GM06990 (cell line): ENCODE measurements at regions not wholly inside any gene's neighbourhood (a gene's known extent, or its start where the extent isn't known, plus 50 kb on each side); places are given as distances from the start of the nearest gene placed in this dataset.

Experiments
- DNase-seq: peaks from one replicate; pipeline ENCODE4 v3.0.0-alpha.2; 2011; ENCODE audit not compliant: insufficient read length; ENCODE audit errors: extremely low read depth
- H3K27me3 ChIP-seq: replicated peaks from 2 replicates; pipeline ENCODE4 v1.6.0; 2011; ENCODE audit warnings: low read length; ENCODE audit not compliant: control insufficient read depth, insufficient read depth
- H3K36me3 ChIP-seq: 2 replicates; pipeline ENCODE4 v1.5.1; 2011; ENCODE audit warnings: low read length; ENCODE audit not compliant: control insufficient read depth, insufficient read depth
- H3K4me3 ChIP-seq: replicated peaks from 2 replicates; pipeline ENCODE4 v1.5.1; 2011; ENCODE audit warnings: low read depth, mild to moderate bottlenecking, control low read depth, low read length
- CTCF ChIP-seq: IDR thresholded peaks from 2 replicates; pipeline ENCODE4 v1.5.1; 2011; ENCODE audit warnings: low read length, control low read depth, mild to moderate bottlenecking, inconsistent platforms; ENCODE audit not compliant: insufficient read depth, poor library complexity, severe bottlenecking

GRCh38 chr9:108591121-108591520, 264.7 kb downstream of the ACTL7B start:
- DNase-seq, result no peak
- H3K4me3 ChIP-seq, result no peak overlapping the region
- H3K27me3 ChIP-seq, result no peaks in the 10 kb centered on the region
- no peaks in the 10 kb centered on the region for H3K36me3 ChIP-seq
- TF ChIP-seq CTCF, result no peak

GRCh38 chr9:108588246-108588645, 267.5 kb downstream of the ACTL7B start:
- no peak for DNase-seq
- no peak overlapping the region for H3K4me3 ChIP-seq
- no peaks in the 10 kb centered on the region for H3K27me3 ChIP-seq
- no peak for TF ChIP-seq CTCF
- H3K36me3 ChIP-seq, result no peaks in the 10 kb centered on the region

GRCh38 chr9:108586471-108587139, 269.2 kb downstream of the ACTL7B start:
- Histone ChIP-seq H3K36me3 (no peaks in the 10 kb centered on the region), H3K4me3 (no peak overlapping the region), H3K27me3 (no peaks in the 10 kb centered on the region)
- DNase-seq, result no peak
- TF ChIP-seq CTCF, result no peak

GRCh38 chr9:108584860-108585259, 270.9 kb downstream of the ACTL7B start:
- Histone ChIP-seq H3K4me3 (no peak overlapping the region), H3K36me3 (no peaks in the 10 kb centered on the region), H3K27me3 (no peaks in the 10 kb centered on the region)
- no peak for DNase-seq
- no peak for TF ChIP-seq CTCF

GRCh38 chr9:108582726-108583125, 273.1 kb downstream of the ACTL7B start:
- TF ChIP-seq CTCF, result no peak
- no peaks in the 10 kb centered on the region for H3K36me3 ChIP-seq
- H3K4me3 ChIP-seq, result no peak overlapping the region
- H3K27me3 ChIP-seq, result no peaks in the 10 kb centered on the region
- DNase-seq, result no peak
